ENCODE measurements at regions not wholly inside any gene's neighbourhood (a gene's known extent, or its start where the extent isn't known, plus 50 kb on each side); places are given as distances from the start of the nearest gene placed in this dataset.

DNA sequence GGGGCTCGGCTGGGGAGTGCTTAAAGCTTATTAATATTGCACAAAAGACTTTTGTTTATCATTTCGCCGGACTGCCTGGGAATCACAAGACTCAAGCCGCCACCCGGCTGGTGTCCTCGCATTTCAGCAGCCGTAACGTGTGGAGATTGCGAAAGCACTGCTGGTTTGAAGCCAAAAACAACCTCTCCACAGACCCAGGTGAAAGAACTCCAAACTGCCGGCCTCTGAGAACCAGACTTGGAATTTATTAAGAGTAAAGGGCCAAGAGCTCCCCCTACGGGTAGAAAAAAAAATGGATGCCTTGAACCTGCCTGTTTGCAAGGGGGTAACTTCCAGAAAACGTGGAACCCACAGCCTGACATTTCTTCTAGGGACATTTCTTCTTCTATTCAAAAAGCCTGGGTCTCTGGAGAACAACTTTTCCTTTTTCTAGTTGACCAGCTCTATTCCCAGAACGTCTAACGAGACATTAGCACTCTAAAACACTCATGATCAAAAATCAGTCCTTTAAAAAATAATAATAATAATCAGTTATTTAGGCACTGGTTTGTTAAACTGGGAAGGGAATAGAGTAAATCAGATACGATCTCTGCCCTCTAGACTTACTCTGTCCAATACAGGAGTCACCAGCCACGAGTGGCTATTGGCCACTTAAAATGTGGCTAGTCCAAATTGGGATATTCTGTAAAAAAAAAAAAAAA lies 216.3 kb downstream of the C1D start:
- H2AFZ ChIP-seq (ENCODE audit: low read depth, low read length): no peak overlapping the region
- no peak overlapping the region for H3K4me3 ChIP-seq (ENCODE audit: low read depth in 1 of 2, low read length in 2 of 2)
- H3K27me3 ChIP-seq (ENCODE audit: insufficient read depth, low read length, poor library complexity): peaks cover 3% of the 10 kb centered on the region
- H3K36me3 ChIP-seq (ENCODE audit: insufficient read depth, low read length): no peaks in the 10 kb centered on the region
- no peaks in the 10 kb centered on the region for H3K4me1 ChIP-seq (ENCODE audit: insufficient read depth, low read length)
- no peak overlapping the region for H3K4me2 ChIP-seq (ENCODE audit: insufficient read depth, low read length)
- DNase-seq: peak; percentile 46
- H3K9me3 ChIP-seq (ENCODE audit: insufficient read depth, low read length, severe bottlenecking): no peaks in the 10 kb centered on the region
- TF ChIP-seq EZH2 (IDR thresholded peaks at IDR 0.05; ENCODE audit: borderline replicate concordance, low read depth, low read length, severe bottlenecking): no peak
- TF ChIP-seq, protein P1, sequence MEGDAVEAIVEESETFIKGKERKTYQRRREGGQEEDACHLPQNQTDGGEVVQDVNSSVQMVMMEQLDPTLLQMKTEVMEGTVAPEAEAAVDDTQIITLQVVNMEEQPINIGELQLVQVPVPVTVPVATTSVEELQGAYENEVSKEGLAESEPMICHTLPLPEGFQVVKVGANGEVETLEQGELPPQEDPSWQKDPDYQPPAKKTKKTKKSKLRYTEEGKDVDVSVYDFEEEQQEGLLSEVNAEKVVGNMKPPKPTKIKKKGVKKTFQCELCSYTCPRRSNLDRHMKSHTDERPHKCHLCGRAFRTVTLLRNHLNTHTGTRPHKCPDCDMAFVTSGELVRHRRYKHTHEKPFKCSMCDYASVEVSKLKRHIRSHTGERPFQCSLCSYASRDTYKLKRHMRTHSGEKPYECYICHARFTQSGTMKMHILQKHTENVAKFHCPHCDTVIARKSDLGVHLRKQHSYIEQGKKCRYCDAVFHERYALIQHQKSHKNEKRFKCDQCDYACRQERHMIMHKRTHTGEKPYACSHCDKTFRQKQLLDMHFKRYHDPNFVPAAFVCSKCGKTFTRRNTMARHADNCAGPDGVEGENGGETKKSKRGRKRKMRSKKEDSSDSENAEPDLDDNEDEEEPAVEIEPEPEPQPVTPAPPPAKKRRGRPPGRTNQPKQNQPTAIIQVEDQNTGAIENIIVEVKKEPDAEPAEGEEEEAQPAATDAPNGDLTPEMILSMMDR (IDR thresholded peaks at IDR 0.05; ENCODE audit: borderline replicate concordance, extremely low read depth, low read length, poor library complexity, severe bottlenecking): peak; percentile 79
- no peak overlapping the region for H3K27ac ChIP-seq (ENCODE audit: low read length)
- H3K9ac ChIP-seq (ENCODE audit: low read depth, low read length): no peak overlapping the region
- ATAC-seq (ENCODE audit: insufficient read depth, low read depth): peak; percentile 57; the same call in 1 of the 3 replicates
- no peaks in the 10 kb centered on the region for H3K79me2 ChIP-seq (ENCODE audit: insufficient read depth, low read length)
- no peaks in the 10 kb centered on the region for H4K20me1 ChIP-seq (ENCODE audit: insufficient read depth, low read length)

GRCh38 chr2:67848551-67849285 lies 214.1 kb downstream of the C1D start:
- Histone ChIP-seq H3K9me3 (ENCODE audit: insufficient read depth, low read length, severe bottlenecking) (no peaks in the 10 kb centered on the region), H3K79me2 (ENCODE audit: insufficient read depth, low read length) (no peaks in the 10 kb centered on the region), H3K4me3 (ENCODE audit: low read depth in 1 of 2, low read length in 2 of 2) (no peak overlapping the region), H3K9ac (ENCODE audit: low read depth, low read length) (no peak overlapping the region), H3K4me1 (ENCODE audit: insufficient read depth, low read length) (no peaks in the 10 kb centered on the region), H3K27ac (ENCODE audit: low read length) (no peak overlapping the region), H3K36me3 (ENCODE audit: insufficient read depth, low read length) (no peaks in the 10 kb centered on the region), H2AFZ (ENCODE audit: low read depth, low read length) (no peak overlapping the region), H3K27me3 (ENCODE audit: insufficient read depth, low read length, poor library complexity) (peaks cover 3% of the 10 kb centered on the region), H4K20me1 (ENCODE audit: insufficient read depth, low read length) (no peaks in the 10 kb centered on the region), H3K4me2 (ENCODE audit: insufficient read depth, low read length) (no peak overlapping the region)
- TF ChIP-seq, protein P1 (IDR thresholded peaks at IDR 0.05; ENCODE audit: borderline replicate concordance, extremely low read depth, low read length, poor library complexity, severe bottlenecking): no peak
- no peak for TF ChIP-seq EZH2 (IDR thresholded peaks at IDR 0.05; ENCODE audit: borderline replicate concordance, low read depth, low read length, severe bottlenecking)
- ATAC-seq (ENCODE audit: insufficient read depth, low read depth): no peak
- DNase-seq: no peak

DNA sequence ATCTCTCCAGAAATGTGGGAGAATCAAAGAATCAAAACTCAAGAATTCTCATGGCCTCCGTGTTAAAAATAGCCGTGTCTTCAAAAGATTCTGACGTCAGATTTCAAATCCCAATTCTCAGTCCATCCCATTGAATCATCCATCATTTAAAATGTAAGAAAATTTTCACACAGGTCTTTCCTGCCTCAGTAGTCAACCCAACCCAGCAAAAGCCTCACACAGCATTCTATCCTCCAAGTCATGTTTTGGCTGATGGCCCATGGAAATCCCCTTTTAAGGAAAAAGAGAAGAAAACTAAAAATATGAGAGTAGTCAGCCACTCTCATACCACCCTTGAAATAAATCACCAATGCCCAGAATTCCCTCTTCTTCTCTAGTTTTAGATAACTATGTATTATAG lies 211.8 kb downstream of the C1D start:
- no peaks in the 10 kb centered on the region for H3K9me3 ChIP-seq (ENCODE audit: insufficient read depth, low read length, severe bottlenecking)
- no peaks in the 10 kb centered on the region for H4K20me1 ChIP-seq (ENCODE audit: insufficient read depth, low read length)
- no peak overlapping the region for H3K27ac ChIP-seq (ENCODE audit: low read length)
- no peak overlapping the region for H3K4me3 ChIP-seq (ENCODE audit: low read depth in 1 of 2, low read length in 2 of 2)
- no peak for ATAC-seq (ENCODE audit: insufficient read depth, low read depth)
- no peak for TF ChIP-seq EZH2 (IDR thresholded peaks at IDR 0.05; ENCODE audit: borderline replicate concordance, low read depth, low read length, severe bottlenecking)
- H3K4me2 ChIP-seq (ENCODE audit: insufficient read depth, low read length): no peak overlapping the region
- H3K4me1 ChIP-seq (ENCODE audit: insufficient read depth, low read length): no peaks in the 10 kb centered on the region
- peaks cover 3% of the 10 kb centered on the region for H3K27me3 ChIP-seq (ENCODE audit: insufficient read depth, low read length, poor library complexity)
- H3K79me2 ChIP-seq (ENCODE audit: insufficient read depth, low read length): no peaks in the 10 kb centered on the region
- H3K9ac ChIP-seq (ENCODE audit: low read depth, low read length): no peak overlapping the region
- no peak for DNase-seq
- H3K36me3 ChIP-seq (ENCODE audit: insufficient read depth, low read length): no peaks in the 10 kb centered on the region
- H2AFZ ChIP-seq (ENCODE audit: low read depth, low read length): no peak overlapping the region

Measured in DND-41 (cell line).